ENCODE measurements at regions not wholly inside any gene's neighbourhood (a gene's known extent, or its start where the extent isn't known, plus 50 kb on each side); places are given as distances from the start of the nearest gene placed in this dataset.

- POLR2A ChIA-PET: no interaction called here
These were observed 465.3 kb upstream of the SOX9 start for GRCh38 chr17:71655542-71655941.

GRCh38 chr17:71656964-71657858, 463.6 kb upstream of the SOX9 start:
- ChIA-PET CTCF (no interaction called here), POLR2A (no interaction called here)

More at GRCh38 chr17:71655542-71655941, 465.3 kb upstream of the SOX9 start:
- CTCF ChIA-PET: no interaction called here

GRCh38 chr17:71658996-71659395, 461.8 kb upstream of the SOX9 start:
- ChIA-PET POLR2A (no interaction called here), CTCF (no interaction called here)

GRCh38 chr17:71664861-71665260, 456.0 kb upstream of the SOX9 start:
- ChIA-PET POLR2A (no interaction called here), CTCF (no interaction called here)

DNA sequence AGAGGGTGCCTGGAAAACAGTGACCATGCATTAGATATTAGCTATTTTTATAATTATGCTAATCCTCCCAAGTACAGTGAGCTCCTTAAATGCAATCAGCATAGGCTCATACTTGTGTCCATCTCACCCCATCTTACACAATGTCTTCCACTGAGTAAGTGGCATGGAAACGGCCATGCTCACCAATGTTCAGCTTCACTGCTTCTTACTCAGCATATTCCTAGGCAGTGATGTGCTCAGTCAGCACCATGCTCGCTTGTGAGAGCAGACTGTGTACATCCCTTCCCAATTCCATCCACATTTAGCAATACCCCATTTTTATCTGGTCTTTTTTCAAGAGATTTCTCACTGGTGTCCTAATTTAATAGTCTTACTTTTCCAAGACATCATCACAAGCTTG, 454.8 kb upstream of the SOX9 start:
- ChIA-PET POLR2A (no interaction called here), CTCF (no interaction called here)

DNA sequence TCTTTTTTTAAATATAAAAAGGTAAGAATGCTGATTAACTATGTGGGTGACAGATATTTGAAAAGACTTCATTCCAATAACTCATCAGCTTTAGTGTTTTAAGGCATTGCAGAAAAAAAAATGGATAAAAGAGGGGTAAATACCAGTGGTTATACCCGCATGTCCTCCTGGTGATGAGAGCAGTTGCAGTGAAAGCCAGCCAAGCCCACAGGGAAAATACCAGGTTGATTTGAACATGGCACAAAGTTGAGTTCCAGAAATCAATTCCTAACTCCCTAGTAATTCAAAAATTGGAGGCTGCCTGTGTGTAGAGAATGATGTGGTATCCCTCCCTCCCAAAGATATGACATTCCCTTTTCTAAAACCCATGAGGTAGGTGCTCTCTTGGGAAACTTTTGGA, 453.2 kb upstream of the SOX9 start:
- ChIA-PET CTCF (no interaction called here), POLR2A (no interaction called here)

- ChIA-PET CTCF (no interaction called here), POLR2A (no interaction called here)
These were observed 452.0 kb upstream of the SOX9 start for GRCh38 chr17:71668807-71669206.

GRCh38 chr17:71677439-71677838, 443.4 kb upstream of the SOX9 start:
- ChIA-PET CTCF (no interaction called here), POLR2A (no interaction called here)

DNA sequence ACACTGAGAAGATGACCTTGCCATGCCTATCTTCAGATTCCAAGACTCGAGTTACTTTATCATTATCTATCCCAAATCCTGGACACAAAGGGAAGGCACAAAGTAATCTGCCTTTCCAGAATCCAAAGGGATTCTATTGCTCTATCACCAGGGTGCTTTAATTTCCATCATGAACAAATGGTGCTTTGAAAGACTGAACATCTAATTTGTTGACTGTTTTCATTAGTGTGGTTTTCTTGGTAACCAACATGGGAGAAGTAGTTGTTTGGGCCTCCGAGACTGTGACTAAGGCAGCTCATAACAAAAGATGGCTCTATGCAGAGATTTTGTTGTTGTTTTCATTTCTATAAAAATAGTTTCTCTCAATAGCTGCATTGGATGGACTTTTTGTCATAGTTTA, 441.0 kb upstream of the SOX9 start:
- ChIA-PET CTCF (no interaction called here), POLR2A (no interaction called here)

DNA sequence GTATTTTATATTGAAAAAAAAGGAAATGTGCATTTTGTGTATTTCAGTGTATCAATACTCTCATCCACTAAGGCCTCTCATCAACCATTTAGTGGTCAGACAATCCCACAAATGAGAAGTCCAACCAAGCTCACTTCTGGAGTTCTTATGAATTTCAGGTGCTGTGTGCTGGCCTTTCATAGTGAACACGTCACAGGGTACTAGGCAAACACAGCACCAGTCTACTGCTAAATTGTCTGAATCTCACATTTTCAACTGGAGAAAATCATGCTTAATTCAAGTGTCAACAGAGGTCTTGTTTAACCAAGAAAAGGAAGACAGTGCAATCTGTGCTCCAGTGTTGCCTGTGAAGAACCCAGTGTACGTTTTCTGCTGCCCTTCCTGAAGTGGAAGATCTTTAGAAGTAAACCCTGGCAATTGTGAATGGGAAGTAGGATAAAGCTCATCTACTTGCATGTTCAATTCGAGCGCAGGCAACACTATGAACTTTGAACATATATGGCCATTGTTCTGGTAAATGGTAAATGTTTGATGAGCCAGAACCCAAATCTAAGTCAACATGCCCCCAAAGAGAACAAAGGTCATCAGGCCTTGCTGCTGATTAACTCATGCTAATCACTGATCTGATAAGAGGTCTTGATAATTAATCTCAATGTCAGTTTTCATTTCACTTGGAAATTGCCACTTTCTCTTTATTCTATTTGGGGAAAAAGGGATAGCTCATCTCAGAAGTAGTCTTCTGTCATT, 439.2 kb upstream of the SOX9 start:
- CTCF ChIA-PET: no interaction called here

DNA sequence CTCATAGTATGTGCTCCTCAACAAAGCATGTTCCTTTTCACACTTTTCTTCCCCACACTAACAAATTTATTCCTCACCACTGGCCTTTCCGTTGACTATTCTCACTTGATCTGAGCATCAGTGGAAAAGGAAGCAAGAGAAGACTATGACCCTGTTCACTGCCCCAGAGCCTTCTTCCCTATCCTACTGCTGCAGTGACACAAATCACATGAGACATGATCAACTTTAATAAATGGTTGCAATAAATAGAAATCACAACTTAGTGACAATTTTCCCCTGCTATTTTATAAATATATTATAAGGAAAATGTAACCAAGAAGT, 438.7 kb upstream of the SOX9 start:
- ChIA-PET POLR2A (no interaction called here), CTCF (no interaction called here)

More for the DNA sequence above, 439.2 kb upstream of the SOX9 start:
- POLR2A ChIA-PET: no interaction called here

GRCh38 chr17:71689782-71690181, 431.0 kb upstream of the SOX9 start:
- ChIA-PET POLR2A (no interaction called here), CTCF (no interaction called here)

DNA sequence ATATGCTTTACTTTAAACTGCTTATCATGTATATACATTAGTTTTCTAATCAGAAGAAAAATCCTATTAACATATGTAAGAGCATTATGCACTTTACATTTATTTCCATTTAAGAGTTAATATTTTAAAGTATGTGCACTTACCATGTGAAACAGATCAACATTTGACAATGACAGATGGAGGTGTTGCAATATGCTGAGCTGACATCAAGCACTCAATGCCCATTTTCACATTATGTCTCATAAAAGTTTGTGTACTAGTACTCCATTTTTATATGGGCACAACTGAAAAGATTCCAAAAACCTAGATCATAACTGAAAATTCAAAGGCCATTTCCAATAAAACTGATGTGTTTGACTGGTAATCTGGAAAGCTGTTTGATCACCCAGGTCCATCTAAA, 420.9 kb upstream of the SOX9 start:
- ChIA-PET CTCF (no interaction called here), POLR2A (no interaction called here)

- ChIA-PET POLR2A (no interaction called here), CTCF (interaction anchor here (0.6 kb wide), 1 partner anchor 156 kb away, joined by 4 read pairs; no protein-coding TSS in a partner anchor)
These were observed 417.1 kb upstream of the SOX9 start for GRCh38 chr17:71703701-71704100.

- ChIA-PET CTCF (interaction anchor here (0.5 kb wide), 1 partner anchor 75 kb away, joined by 3 read pairs; no protein-coding TSS in a partner anchor), POLR2A (no interaction called here)
These were observed 411.4 kb upstream of the SOX9 start for GRCh38 chr17:71709271-71709890.

- POLR2A ChIA-PET: no interaction called here
- CTCF ChIA-PET: interaction anchor here (0.5 kb wide), 1 partner anchor 75 kb away, joined by 3 read pairs; no protein-coding TSS in a partner anchor
These were observed 410.9 kb upstream of the SOX9 start for GRCh38 chr17:71709946-71710345.

GRCh38 chr17:71710816-71711215, 410.0 kb upstream of the SOX9 start:
- ChIA-PET CTCF (no interaction called here), POLR2A (no interaction called here)

GRCh38 chr17:71713846-71714245, 407.0 kb upstream of the SOX9 start:
- ChIA-PET POLR2A (no interaction called here), CTCF (no interaction called here)

GRCh38 chr17:71724339-71724738, 396.5 kb upstream of the SOX9 start:
- POLR2A ChIA-PET: no interaction called here
- CTCF ChIA-PET: no interaction called here

GRCh38 chr17:71725811-71726210, 395.0 kb upstream of the SOX9 start:
- ChIA-PET CTCF (no interaction called here), POLR2A (no interaction called here)

DNA sequence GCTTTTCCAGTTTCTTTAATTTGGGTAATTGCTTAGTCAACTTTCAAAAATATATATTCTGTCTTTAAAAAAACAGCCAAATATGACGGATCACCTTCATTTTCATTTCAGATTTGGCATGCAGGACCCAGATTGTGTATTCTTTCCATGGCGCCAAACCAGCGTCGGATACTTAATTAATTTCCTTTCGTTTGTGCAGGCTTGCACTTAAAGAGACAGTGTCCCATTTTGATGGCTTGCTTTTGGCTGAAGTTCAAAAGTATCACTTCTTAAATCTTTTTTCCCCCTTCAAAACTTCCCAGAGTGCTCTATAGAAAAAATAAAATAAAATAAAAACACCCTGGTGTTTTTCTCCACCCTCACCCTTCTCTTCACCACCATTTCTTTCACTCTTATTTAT, 394.5 kb upstream of the SOX9 start:
- CTCF ChIA-PET: no interaction called here

More for the DNA sequence above, 394.5 kb upstream of the SOX9 start:
- POLR2A ChIA-PET: no interaction called here

Measured in activated CD8-positive, alpha-beta memory T cell treated with anti-CD3 and anti-CD28 coated beads for 36 hours (primary cell).